Upper lobe of left lung (tissue), 6 donors: ENCODE measurements at regions not wholly inside any gene's neighbourhood (a gene's known extent, or its start where the extent isn't known, plus 50 kb on each side); places are given as distances from the start of the nearest gene placed in this dataset.

Source experiments
- ATAC-seq, 2 donors: fragments of 200-7000 bp; cut with Tn5 transposase; one replicate each; pipeline ENCODE4 v1.9.1; 2022; ENCODE audit warnings: mild to moderate bottlenecking in 2 of 2, moderate library complexity in 2 of 2; ENCODE audit not compliant: low FRiP score in 2 of 2
- DNase-seq, 2 donors: peaks; one replicate each; pipeline ENCODE4 v3.0.0-alpha.2; 2019 to 2020
- H3K27ac ChIP-seq, 4 donors: fragments of 200-600 bp; sonication (generic); one replicate each; pipeline ENCODE4 v1.5.1; 2016 to 2019
- H3K27me3 ChIP-seq, 4 donors: fragments of 200-600 bp; sonication (generic); one replicate each; pipeline ENCODE4 v1.5.1; 2017 to 2019
- H3K36me3 ChIP-seq, 4 donors: fragments of 200-600 bp; sonication (generic); one replicate each; pipeline ENCODE4 v1.5.1; 2016 to 2019
- H3K4me1 ChIP-seq, 4 donors: fragments of 200-600 bp; sonication (generic); one replicate each; pipeline ENCODE4 v1.5.1; 2018 to 2019
- H3K4me3 ChIP-seq, 4 donors: fragments of 200-600 bp; sonication (generic); one replicate each; pipeline ENCODE4 v1.5.1; 2017 to 2019; ENCODE audit warnings: mild to moderate bottlenecking in 2 of 4, moderate library complexity in 1 of 4
- H3K9me3 ChIP-seq, 4 donors: fragments of 200-600 bp; sonication (generic); one replicate each; pipeline ENCODE4 v1.5.1; 2018 to 2019
- CTCF ChIP-seq, 6 experiments: fragments of 450-650 bp in 4 of 6; fragments of 200-600 bp in 2 of 6; sonication (generic) in 2 of 6; IDR thresholded peaks; one replicate each; pipeline ENCODE4 v1.5.1; 2016 to 2019; ENCODE audit warnings: antibody characterized with exemption in 6 of 6
- EP300 ChIP-seq, 4 donors: sonication (generic); formaldehyde crosslinking; IDR thresholded peaks; one replicate each; pipeline ENCODE4 v1.5.1; 2017; ENCODE audit warnings: antibody characterized with exemption in 4 of 4, control low read depth in 2 of 4
- POLR2A ChIP-seq, 4 donors: fragments of 450-650 bp; IDR thresholded peaks; one replicate each; pipeline ENCODE4 v1.5.1; 2016 to 2017; ENCODE audit warnings: antibody characterized with exemption in 4 of 4, mild to moderate bottlenecking in 2 of 4
- POLR2AphosphoS5 ChIP-seq, 2 donors: sonication (generic); formaldehyde crosslinking; IDR thresholded peaks; one replicate each; pipeline ENCODE4 v1.5.1; 2017; ENCODE audit warnings: antibody characterized with exemption in 2 of 2
- WGBS, 2 donors: methylation state at CpG; one replicate each; pipeline ENCODE4 v1.1.5; 2017 to 2018; 5-methylcytosine and 5-hydroxymethylcytosine counted together
- donor health status: DM: no; HTN: no; CAD: no; lungs with moderate emphysema.
- donor health status: DM: no; HTN: yes; CAD: no; lungs with severe emphysema.

- Histone ChIP-seq H3K4me3 (no peak overlapping the region), H3K4me1 (no peaks in the 10 kb centered on the region), H3K27me3 (no peaks in the 10 kb centered on the region), H3K36me3 (no peaks in the 10 kb centered on the region), H3K27ac (no peak overlapping the region), H3K9me3 (no peaks in the 10 kb centered on the region)
- ATAC-seq: no peak
- 70 to 73% methylated on average over 14 of the region's 14 CpGs for WGBS, 2 donors
- no peak for TF ChIP-seq POLR2AphosphoS5 (IDR thresholded peaks at IDR 0.05)
- no peak for TF ChIP-seq EP300 (IDR thresholded peaks at IDR 0.05)
- no peak for TF ChIP-seq CTCF (IDR thresholded peaks at IDR 0.05)
- no peak for TF ChIP-seq POLR2A (IDR thresholded peaks at IDR 0.05)
- no peak for DNase-seq
These were observed 736.1 kb downstream of the GALR1 start for GRCh38 chr18:77985526-77986281.

GRCh38 chr18:77990131-77990530 is 740.5 kb downstream of the GALR1 start:
- ATAC-seq: no peak
- DNase-seq: no peak
- Histone ChIP-seq H3K4me1 (no peaks in the 10 kb centered on the region), H3K27me3 (no peaks in the 10 kb centered on the region), H3K27ac (no peak overlapping the region), H3K4me3 (no peak overlapping the region), H3K36me3 (no peaks in the 10 kb centered on the region), H3K9me3 (no peaks in the 10 kb centered on the region)
- TF ChIP-seq POLR2A (IDR thresholded peaks at IDR 0.05) (no peak), CTCF (IDR thresholded peaks at IDR 0.05) (no peak), EP300 (IDR thresholded peaks at IDR 0.05) (no peak), POLR2AphosphoS5 (IDR thresholded peaks at IDR 0.05) (no peak)
- WGBS, 2 donors: 88% methylated on average over 12 of the region's 12 CpGs

- DNase-seq (no peak), ATAC-seq (no peak)
- Histone ChIP-seq H3K27ac (no peak overlapping the region), H3K9me3 (no peaks in the 10 kb centered on the region), H3K4me3 (no peak overlapping the region), H3K4me1 (no peaks in the 10 kb centered on the region), H3K36me3 (no peaks in the 10 kb centered on the region), H3K27me3 (no peaks in the 10 kb centered on the region)
- WGBS, 2 donors: 89 to 93% methylated on average over 13 of the region's 13 CpGs
- TF ChIP-seq POLR2A (IDR thresholded peaks at IDR 0.05): no peak
- TF ChIP-seq POLR2AphosphoS5 (IDR thresholded peaks at IDR 0.05): no peak
- TF ChIP-seq EP300 (IDR thresholded peaks at IDR 0.05): no peak
- TF ChIP-seq CTCF (IDR thresholded peaks at IDR 0.05): no peak
These were observed 741.3 kb downstream of the GALR1 start for GRCh38 chr18:77990901-77991300.

- Histone ChIP-seq H3K27ac (no peak overlapping the region), H3K9me3 (no peaks in the 10 kb centered on the region), H3K4me3 (no peak overlapping the region), H3K36me3 (no peaks in the 10 kb centered on the region), H3K27me3 (no peaks in the 10 kb centered on the region), H3K4me1 (no peaks in the 10 kb centered on the region)
- TF ChIP-seq POLR2A (IDR thresholded peaks at IDR 0.05): no peak
- no peak for TF ChIP-seq POLR2AphosphoS5 (IDR thresholded peaks at IDR 0.05)
- no peak for TF ChIP-seq CTCF (IDR thresholded peaks at IDR 0.05)
- TF ChIP-seq EP300 (IDR thresholded peaks at IDR 0.05): no peak
- WGBS, 2 donors: 83 to 84% methylated on average over 8 of the region's 8 CpGs
- no peak for ATAC-seq
- no peak for DNase-seq
These were observed 742.4 kb downstream of the GALR1 start for GRCh38 chr18:77992057-77992456.
